IPS-20b (cell line): ENCODE measurements at regions not wholly inside any gene's neighbourhood (a gene's known extent, or its start where the extent isn't known, plus 50 kb on each side); places are given as distances from the start of the nearest gene placed in this dataset.

Experiments
- H3K27ac ChIP-seq: one replicate; pipeline ENCODE4 v1.5.1; 2013; ENCODE audit warnings: low read length
- H3K27me3 ChIP-seq: 2 replicates; pipeline ENCODE4 v1.6.1; 2013; ENCODE audit warnings: mild to moderate bottlenecking, low read length, inconsistent platforms; ENCODE audit not compliant: insufficient read depth
- H3K36me3 ChIP-seq: 2 replicates; pipeline ENCODE4 v1.6.1; 2013; ENCODE audit warnings: low read depth, mild to moderate bottlenecking, inconsistent platforms, low read length, moderate library complexity; ENCODE audit not compliant: insufficient read depth
- H3K4me1 ChIP-seq: 2 replicates; pipeline ENCODE4 v1.6.1; 2013; ENCODE audit warnings: mild to moderate bottlenecking, control low read depth, inconsistent platforms, low read length, moderate library complexity; ENCODE audit not compliant: insufficient read depth
- H3K4me3 ChIP-seq: 2 replicates; pipeline ENCODE4 v1.5.1; 2013; ENCODE audit warnings: mild to moderate bottlenecking, low read length, inconsistent platforms
- H3K9ac ChIP-seq: 2 replicates; pipeline ENCODE4 v1.6.1; 2013; ENCODE audit warnings: low read depth, mild to moderate bottlenecking, inconsistent platforms, low read length, moderate library complexity
- H3K9me3 ChIP-seq: 2 replicates; pipeline ENCODE4 v1.6.1; 2013; ENCODE audit warnings: mild to moderate bottlenecking, low read depth, low read length, inconsistent platforms; ENCODE audit not compliant: insufficient read depth

DNA sequence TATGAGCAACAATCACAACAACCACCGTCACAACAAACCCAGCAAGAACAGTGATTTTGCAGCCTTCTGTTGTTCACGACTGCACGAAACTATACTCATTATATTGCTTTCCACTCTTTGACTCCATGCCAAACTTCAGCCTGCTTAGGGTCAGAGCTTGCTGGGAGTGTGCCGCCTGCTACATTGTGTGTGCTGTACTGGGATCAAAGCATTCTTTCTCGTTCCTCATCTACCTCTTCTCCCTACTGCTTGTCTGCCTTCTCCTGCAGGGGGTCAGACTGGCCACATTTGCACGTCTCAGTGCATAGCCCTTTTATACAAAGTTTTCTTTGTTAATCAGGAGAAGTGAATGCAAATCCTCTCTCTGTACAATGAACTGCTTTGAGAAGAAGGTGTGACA lies 401.6 kb upstream of the CITED2 start:
- no peak overlapping the region for H3K9ac ChIP-seq
- no peak overlapping the region for H3K27ac ChIP-seq
- H3K9me3 ChIP-seq = no peaks in the 10 kb centered on the region
- peaks cover 19% of the 10 kb centered on the region for H3K4me1 ChIP-seq
- no peaks in the 10 kb centered on the region for H3K36me3 ChIP-seq
- H3K4me3 ChIP-seq = no peak overlapping the region
- H3K27me3 ChIP-seq = no peaks in the 10 kb centered on the region

- Histone ChIP-seq H3K27me3 (no peaks in the 10 kb centered on the region), H3K9me3 (no peaks in the 10 kb centered on the region), H3K4me1 (no peaks in the 10 kb centered on the region), H3K4me3 (no peak overlapping the region), H3K9ac (no peak overlapping the region), H3K36me3 (no peaks in the 10 kb centered on the region), H3K27ac (no peak overlapping the region)
Observed at GRCh38 chr6:139768196-139768595, 393.7 kb upstream of the CITED2 start.

GRCh38 chr6:139766796-139767195 lies 392.3 kb upstream of the CITED2 start:
- no peaks in the 10 kb centered on the region for H3K36me3 ChIP-seq
- H3K4me1 ChIP-seq = peaks cover 3% of the 10 kb centered on the region; the same call in 1 of the 2 replicates
- H3K4me3 ChIP-seq = no peak overlapping the region
- no peak overlapping the region for H3K27ac ChIP-seq
- H3K9me3 ChIP-seq = no peaks in the 10 kb centered on the region
- no peak overlapping the region for H3K9ac ChIP-seq
- no peaks in the 10 kb centered on the region for H3K27me3 ChIP-seq

DNA sequence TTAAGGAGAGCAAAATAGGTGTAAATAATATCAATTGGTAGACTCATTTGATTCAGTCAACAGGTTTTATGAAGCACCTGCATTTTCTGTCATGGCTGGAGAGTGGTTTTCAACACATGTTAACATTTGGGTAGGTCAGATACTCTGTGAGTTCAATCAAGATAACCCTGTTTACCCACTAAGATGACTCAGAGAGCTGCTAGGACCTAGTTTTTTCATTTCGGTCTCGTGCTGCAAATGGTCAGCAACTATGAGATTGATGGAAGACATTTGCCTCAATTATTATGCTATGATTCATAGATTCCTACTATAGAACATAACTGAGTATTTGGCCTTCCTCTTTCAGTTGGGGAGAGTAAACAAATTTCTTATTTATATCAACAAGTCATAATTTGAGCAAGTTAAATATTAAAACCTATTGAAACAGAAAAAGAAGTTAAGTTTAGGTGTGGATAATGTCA lies 391.4 kb upstream of the CITED2 start:
- Histone ChIP-seq H3K9ac (no peak overlapping the region), H3K4me3 (no peak overlapping the region), H3K9me3 (no peaks in the 10 kb centered on the region), H3K27me3 (no peaks in the 10 kb centered on the region), H3K4me1 (peaks cover 3% of the 10 kb centered on the region; the same call in 1 of the 2 replicates), H3K27ac (no peak overlapping the region), H3K36me3 (no peaks in the 10 kb centered on the region)

GRCh38 chr6:139764498-139764986 lies 390.1 kb upstream of the CITED2 start:
- H3K4me1 ChIP-seq = peaks cover 3% of the 10 kb centered on the region; the same call in 1 of the 2 replicates
- H3K9ac ChIP-seq = no peak overlapping the region
- no peaks in the 10 kb centered on the region for H3K27me3 ChIP-seq
- no peak overlapping the region for H3K4me3 ChIP-seq
- H3K36me3 ChIP-seq = no peaks in the 10 kb centered on the region
- H3K9me3 ChIP-seq = no peaks in the 10 kb centered on the region
- H3K27ac ChIP-seq = no peak overlapping the region

DNA sequence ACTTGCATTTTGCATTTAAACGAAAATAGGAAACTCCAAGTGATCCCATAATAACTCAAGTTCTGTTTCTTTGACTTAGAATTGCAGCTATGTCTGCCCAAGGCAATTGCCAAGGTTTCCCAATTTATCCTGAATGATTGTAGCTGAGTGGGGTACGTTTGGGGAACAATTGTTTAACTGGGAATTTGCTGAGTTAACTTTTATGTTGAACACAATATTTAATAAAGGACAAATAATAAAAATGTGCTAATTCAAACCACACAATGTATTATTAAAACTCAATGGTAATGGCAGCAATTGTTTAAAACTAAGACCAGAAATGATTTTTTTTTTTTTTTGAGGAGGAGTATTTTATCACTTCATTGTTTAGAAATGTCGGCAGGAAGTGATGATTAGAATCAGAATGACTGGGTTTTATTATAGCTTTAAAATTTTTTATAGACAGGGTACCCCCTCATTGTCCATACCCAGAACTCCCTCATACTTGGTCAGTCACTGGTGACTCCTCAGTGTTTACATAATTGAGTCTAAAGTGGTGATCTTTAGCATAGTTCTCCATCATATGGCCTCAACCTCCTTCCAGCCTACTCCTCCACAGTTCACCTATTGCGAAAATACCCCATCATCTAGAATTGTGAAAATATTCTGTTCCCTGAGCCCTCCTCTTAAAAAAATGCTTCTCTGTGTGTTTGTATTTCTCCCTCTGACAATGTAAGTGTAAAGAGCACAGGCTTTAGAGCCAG lies 389.2 kb upstream of the CITED2 start:
- no peak overlapping the region for H3K9ac ChIP-seq
- H3K4me3 ChIP-seq = no peak overlapping the region
- H3K36me3 ChIP-seq = no peaks in the 10 kb centered on the region
- H3K27me3 ChIP-seq = no peaks in the 10 kb centered on the region
- no peaks in the 10 kb centered on the region for H3K9me3 ChIP-seq
- H3K4me1 ChIP-seq = peaks cover 3% of the 10 kb centered on the region; the same call in 1 of the 2 replicates
- no peak overlapping the region for H3K27ac ChIP-seq

- Histone ChIP-seq H3K27me3 (no peaks in the 10 kb centered on the region), H3K36me3 (no peaks in the 10 kb centered on the region), H3K9me3 (no peaks in the 10 kb centered on the region), H3K9ac (no peak overlapping the region), H3K4me1 (peaks cover 3% of the 10 kb centered on the region; the same call in 1 of the 2 replicates), H3K27ac (no peak overlapping the region), H3K4me3 (no peak overlapping the region)
Observed at GRCh38 chr6:139762587-139763031, 388.2 kb upstream of the CITED2 start.

DNA sequence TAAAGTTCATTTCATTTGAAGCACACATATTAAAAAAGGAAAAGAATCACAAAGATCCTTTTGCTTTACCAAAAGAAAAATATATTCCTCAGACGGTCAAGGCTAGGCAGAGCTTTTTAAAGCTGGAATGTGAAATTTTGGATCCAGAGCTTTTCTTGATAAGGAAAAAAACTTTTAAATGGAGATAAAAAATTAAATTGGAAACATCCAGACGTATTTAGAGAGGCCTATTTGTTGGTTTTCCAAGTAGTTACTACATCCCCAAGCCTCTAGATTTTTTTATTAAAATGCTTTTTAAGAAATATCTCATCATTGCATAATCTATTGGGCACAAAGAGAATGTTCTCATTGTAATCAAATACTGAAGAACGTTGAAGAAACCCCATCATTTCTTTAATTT lies 385.7 kb upstream of the CITED2 start:
- no peak overlapping the region for H3K27ac ChIP-seq
- no peaks in the 10 kb centered on the region for H3K36me3 ChIP-seq
- H3K9me3 ChIP-seq = no peaks in the 10 kb centered on the region
- H3K27me3 ChIP-seq = no peaks in the 10 kb centered on the region
- H3K4me3 ChIP-seq = no peak overlapping the region
- H3K9ac ChIP-seq = no peak overlapping the region
- peaks cover 3% of the 10 kb centered on the region; the same call in 1 of the 2 replicates for H3K4me1 ChIP-seq

DNA sequence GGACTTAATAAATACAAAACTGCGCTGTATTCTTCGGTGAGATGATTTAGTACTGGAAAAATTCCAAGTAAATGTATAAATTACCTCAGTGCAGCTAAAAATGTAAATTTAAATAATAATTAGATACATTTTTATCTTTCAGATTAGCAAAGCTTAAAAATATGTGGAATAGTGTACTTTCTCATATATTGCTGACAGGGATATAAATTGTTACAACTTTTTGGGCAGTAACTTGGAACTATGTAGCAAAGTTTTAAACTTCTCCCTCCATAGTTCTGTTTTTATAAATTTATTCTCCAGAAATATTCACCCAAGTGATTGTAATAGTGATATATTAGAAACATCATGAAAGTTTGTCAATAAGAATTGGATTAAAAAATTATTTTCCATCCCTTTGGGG lies 384.6 kb upstream of the CITED2 start:
- Histone ChIP-seq H3K9me3 (no peaks in the 10 kb centered on the region), H3K36me3 (no peaks in the 10 kb centered on the region), H3K4me1 (peaks cover 5% of the 10 kb centered on the region; the same call in 1 of the 2 replicates), H3K9ac (no peak overlapping the region), H3K4me3 (no peak overlapping the region), H3K27ac (no peak overlapping the region), H3K27me3 (no peaks in the 10 kb centered on the region)

DNA sequence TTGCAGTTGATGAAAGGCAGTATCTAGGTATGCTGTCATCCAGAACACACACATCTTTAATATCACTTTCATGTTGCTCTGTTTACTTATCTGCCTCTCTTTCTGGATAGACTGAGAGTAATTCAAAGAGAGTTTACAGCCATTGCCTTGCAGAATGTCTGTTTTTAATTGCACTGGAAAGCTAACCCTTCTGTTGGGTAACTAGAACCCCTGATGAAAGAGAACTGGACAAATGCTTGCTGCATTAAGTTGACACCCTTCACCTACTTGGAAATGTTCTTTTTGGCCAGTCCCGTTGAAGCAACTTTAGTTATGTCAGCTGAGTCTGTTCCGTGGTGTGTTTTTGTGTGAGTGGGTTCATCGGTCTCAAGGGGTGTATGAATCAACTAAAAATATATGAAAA lies 383.8 kb upstream of the CITED2 start:
- H3K27ac ChIP-seq = no peak overlapping the region
- H3K9me3 ChIP-seq = no peaks in the 10 kb centered on the region
- no peak overlapping the region for H3K9ac ChIP-seq
- H3K36me3 ChIP-seq = no peaks in the 10 kb centered on the region
- no peak overlapping the region for H3K4me3 ChIP-seq
- H3K27me3 ChIP-seq = no peaks in the 10 kb centered on the region
- H3K4me1 ChIP-seq = peaks cover 12% of the 10 kb centered on the region

- Histone ChIP-seq H3K27me3 (no peaks in the 10 kb centered on the region), H3K9ac (no peak overlapping the region), H3K36me3 (no peaks in the 10 kb centered on the region), H3K27ac (no peak overlapping the region), H3K4me1 (peaks cover 12% of the 10 kb centered on the region), H3K4me3 (no peak overlapping the region), H3K9me3 (no peaks in the 10 kb centered on the region)
Observed at GRCh38 chr6:139757784-139758183, 383.3 kb upstream of the CITED2 start.

- H3K4me1 ChIP-seq = peaks cover 9% of the 10 kb centered on the region
- H3K9me3 ChIP-seq = no peaks in the 10 kb centered on the region
- H3K9ac ChIP-seq = no peak overlapping the region
- no peaks in the 10 kb centered on the region for H3K36me3 ChIP-seq
- H3K27ac ChIP-seq = no peak overlapping the region
- H3K4me3 ChIP-seq = no peak overlapping the region
- H3K27me3 ChIP-seq = no peaks in the 10 kb centered on the region
Observed at GRCh38 chr6:139756381-139756780, 381.9 kb upstream of the CITED2 start.
